ENCODE measurements at regions not wholly inside any gene's neighbourhood (a gene's known extent, or its start where the extent isn't known, plus 50 kb on each side); places are given as distances from the start of the nearest gene placed in this dataset.

- no peak for DNase-seq
- Mint-ChIP-seq H3K4me3 (no peak overlapping the region), H3K27ac (no peak overlapping the region), H3K27me3 (no peaks in the 10 kb centered on the region), H3K36me3 (ENCODE audit: insufficient read depth) (no peaks in the 10 kb centered on the region), H3K4me1 (ENCODE audit: low read depth in 2 of 2) (no peaks in the 10 kb centered on the region), H3K9me3 (peaks cover 0 to 10% of the 10 kb centered on the region in 2 donors)
- ATAC-seq (replicated peaks), result no peak
Observed at GRCh38 chr4:11782859-11783258, 354.2 kb upstream of the HS3ST1 start.

GRCh38 chr4:11777447-11777846 is 348.8 kb upstream of the HS3ST1 start:
- Mint-ChIP-seq H3K4me3 (no peak overlapping the region), H3K27me3 (no peaks in the 10 kb centered on the region), H3K36me3 (ENCODE audit: insufficient read depth) (no peaks in the 10 kb centered on the region), H3K27ac (no peak overlapping the region), H3K9me3 (peaks cover 0 to 8% of the 10 kb centered on the region in 2 donors), H3K4me1 (ENCODE audit: low read depth in 2 of 2) (no peaks in the 10 kb centered on the region)
- ATAC-seq (replicated peaks), result no peak
- DNase-seq, result no peak

- Mint-ChIP-seq H3K27ac (no peak overlapping the region), H3K9me3 (peaks cover 0 to 2% of the 10 kb centered on the region in 2 donors), H3K27me3 (no peaks in the 10 kb centered on the region), H3K4me1 (ENCODE audit: low read depth in 2 of 2) (no peaks in the 10 kb centered on the region), H3K4me3 (no peak overlapping the region), H3K36me3 (ENCODE audit: insufficient read depth) (no peaks in the 10 kb centered on the region)
- ATAC-seq (replicated peaks), result no peak
- no peak for DNase-seq
Observed at GRCh38 chr4:11774346-11774745, 345.7 kb upstream of the HS3ST1 start.

GRCh38 chr4:11773798-11774197 is 345.1 kb upstream of the HS3ST1 start:
- DNase-seq (no peak), ATAC-seq (replicated peaks) (no peak)
- H3K4me1 Mint-ChIP-seq (ENCODE audit: low read depth in 2 of 2), result no peaks in the 10 kb centered on the region
- no peaks in the 10 kb centered on the region for H3K27me3 Mint-ChIP-seq
- H3K4me3 Mint-ChIP-seq, result no peak overlapping the region
- peaks cover 0 to 2% of the 10 kb centered on the region in 2 donors for H3K9me3 Mint-ChIP-seq
- H3K36me3 Mint-ChIP-seq (ENCODE audit: insufficient read depth), result no peaks in the 10 kb centered on the region
- H3K27ac Mint-ChIP-seq, result no peak overlapping the region

- no peak for ATAC-seq (replicated peaks)
- Mint-ChIP-seq H3K27ac (no peak overlapping the region), H3K4me3 (no peak overlapping the region), H3K9me3 (no peaks in the 10 kb centered on the region), H3K4me1 (ENCODE audit: low read depth in 2 of 2) (no peaks in the 10 kb centered on the region), H3K27me3 (no peaks in the 10 kb centered on the region), H3K36me3 (ENCODE audit: insufficient read depth) (peaks cover 2% of the 10 kb centered on the region)
- DNase-seq, result no peak
Observed at GRCh38 chr4:11769434-11769833, 340.7 kb upstream of the HS3ST1 start.

GRCh38 chr4:11768251-11768972 is 339.7 kb upstream of the HS3ST1 start:
- H3K4me1 Mint-ChIP-seq (ENCODE audit: low read depth in 2 of 2), result no peaks in the 10 kb centered on the region
- H3K4me3 Mint-ChIP-seq, result no peak overlapping the region
- peaks cover 2% of the 10 kb centered on the region for H3K36me3 Mint-ChIP-seq (ENCODE audit: insufficient read depth)
- DNase-seq (no peak), ATAC-seq (replicated peaks) (no peak)
- no peak overlapping the region for H3K27ac Mint-ChIP-seq
- H3K9me3 Mint-ChIP-seq, result no peaks in the 10 kb centered on the region
- H3K27me3 Mint-ChIP-seq, result no peaks in the 10 kb centered on the region

GRCh38 chr4:11765849-11766453 is 337.3 kb upstream of the HS3ST1 start:
- no peaks in the 10 kb centered on the region for H3K4me1 Mint-ChIP-seq (ENCODE audit: low read depth in 2 of 2)
- DNase-seq, result no peak
- no peaks in the 10 kb centered on the region for H3K9me3 Mint-ChIP-seq
- no peaks in the 10 kb centered on the region for H3K27me3 Mint-ChIP-seq
- H3K4me3 Mint-ChIP-seq, result no peak overlapping the region
- no peak overlapping the region for H3K27ac Mint-ChIP-seq
- peaks cover 2% of the 10 kb centered on the region for H3K36me3 Mint-ChIP-seq (ENCODE audit: insufficient read depth)
- ATAC-seq (replicated peaks), result no peak

GRCh38 chr4:11748164-11748872 is 319.6 kb upstream of the HS3ST1 start:
- no peak for ATAC-seq (replicated peaks)

GRCh38 chr4:11746734-11747133 is 318.0 kb upstream of the HS3ST1 start:
- no peaks in the 10 kb centered on the region for H3K36me3 Mint-ChIP-seq (ENCODE audit: insufficient read depth)
- no peak overlapping the region for H3K27ac Mint-ChIP-seq
- peaks cover 4 to 7% of the 10 kb centered on the region in 2 donors for H3K9me3 Mint-ChIP-seq
- H3K4me1 Mint-ChIP-seq (ENCODE audit: low read depth in 2 of 2), result no peaks in the 10 kb centered on the region
- H3K27me3 Mint-ChIP-seq, result no peaks in the 10 kb centered on the region
- no peak for ATAC-seq (replicated peaks)
- no peak overlapping the region for H3K4me3 Mint-ChIP-seq
- no peak for DNase-seq

More at GRCh38 chr4:11748164-11748872, 319.6 kb upstream of the HS3ST1 start:
- no peaks in the 10 kb centered on the region for H3K27me3 Mint-ChIP-seq
- H3K27ac Mint-ChIP-seq, result no peak overlapping the region
- H3K4me3 Mint-ChIP-seq, result no peak overlapping the region
- no peaks in the 10 kb centered on the region for H3K36me3 Mint-ChIP-seq (ENCODE audit: insufficient read depth)
- DNase-seq, result no peak
- peaks cover 4 to 7% of the 10 kb centered on the region in 2 donors for H3K9me3 Mint-ChIP-seq
- no peaks in the 10 kb centered on the region for H3K4me1 Mint-ChIP-seq (ENCODE audit: low read depth in 2 of 2)

- peaks cover 4 to 7% of the 10 kb centered on the region in 2 donors for H3K9me3 Mint-ChIP-seq
- DNase-seq (no peak), ATAC-seq (replicated peaks) (no peak)
- no peaks in the 10 kb centered on the region for H3K4me1 Mint-ChIP-seq (ENCODE audit: low read depth in 2 of 2)
- no peaks in the 10 kb centered on the region for H3K27me3 Mint-ChIP-seq
- no peak overlapping the region for H3K4me3 Mint-ChIP-seq
- H3K27ac Mint-ChIP-seq, result no peak overlapping the region
- H3K36me3 Mint-ChIP-seq (ENCODE audit: insufficient read depth), result no peaks in the 10 kb centered on the region
Observed at GRCh38 chr4:11743976-11744375, 315.3 kb upstream of the HS3ST1 start.

- ATAC-seq (replicated peaks), result no peak
- peaks cover 6 to 7% of the 10 kb centered on the region in 2 donors for H3K9me3 Mint-ChIP-seq
- no peak overlapping the region for H3K27ac Mint-ChIP-seq
- no peak overlapping the region for H3K4me3 Mint-ChIP-seq
- DNase-seq, result no peak
- no peaks in the 10 kb centered on the region for H3K27me3 Mint-ChIP-seq
- no peaks in the 10 kb centered on the region for H3K36me3 Mint-ChIP-seq (ENCODE audit: insufficient read depth)
- no peaks in the 10 kb centered on the region for H3K4me1 Mint-ChIP-seq (ENCODE audit: low read depth in 2 of 2)
Observed at GRCh38 chr4:11743236-11743635, 314.5 kb upstream of the HS3ST1 start.

- Mint-ChIP-seq H3K4me3 (no peak overlapping the region), H3K27me3 (no peaks in the 10 kb centered on the region), H3K36me3 (ENCODE audit: insufficient read depth) (no peaks in the 10 kb centered on the region), H3K27ac (no peak overlapping the region), H3K9me3 (peaks cover 7 to 10% of the 10 kb centered on the region in 2 donors), H3K4me1 (ENCODE audit: low read depth in 2 of 2) (no peaks in the 10 kb centered on the region)
- DNase-seq (no peak), ATAC-seq (replicated peaks) (no peak)
Observed at GRCh38 chr4:11741190-11741652, 312.5 kb upstream of the HS3ST1 start.

GRCh38 chr4:11739992-11740391 is 311.3 kb upstream of the HS3ST1 start:
- DNase-seq (no peak), ATAC-seq (replicated peaks) (no peak)
- Mint-ChIP-seq H3K27ac (peak overlapping the region in 1 of 2 donors; percentile 64), H3K36me3 (ENCODE audit: insufficient read depth) (no peaks in the 10 kb centered on the region), H3K4me3 (no peak overlapping the region), H3K4me1 (ENCODE audit: low read depth in 2 of 2) (no peaks in the 10 kb centered on the region), H3K27me3 (no peaks in the 10 kb centered on the region), H3K9me3 (peaks cover 0 to 8% of the 10 kb centered on the region in 2 donors)

- no peak for DNase-seq
- peaks cover 0 to 8% of the 10 kb centered on the region in 2 donors for H3K9me3 Mint-ChIP-seq
- H3K4me1 Mint-ChIP-seq (ENCODE audit: low read depth in 2 of 2), result no peaks in the 10 kb centered on the region
- no peak overlapping the region for H3K27ac Mint-ChIP-seq
- H3K4me3 Mint-ChIP-seq, result no peak overlapping the region
- ATAC-seq (replicated peaks), result no peak
- H3K27me3 Mint-ChIP-seq, result no peaks in the 10 kb centered on the region
- H3K36me3 Mint-ChIP-seq (ENCODE audit: insufficient read depth), result no peaks in the 10 kb centered on the region
Observed at GRCh38 chr4:11736978-11737377, 308.3 kb upstream of the HS3ST1 start.
